ENCODE measurements at regions not wholly inside any gene's neighbourhood (a gene's known extent, or its start where the extent isn't known, plus 50 kb on each side); places are given as distances from the start of the nearest gene placed in this dataset.
"Not testable (repeated sequence)": the region's sequence is repeated elsewhere in the genome, so short reads cannot be mapped to it uniquely, and the experiment has no call there.

- not testable (repeated sequence) for DNase-seq (ENCODE audit: low spot score)
These were observed 50.9 kb upstream of the APOD start for GRCh38 chr3:195634426-195635261.

Measured in putamen (tissue), 1 donor.